ENCODE measurements at regions not wholly inside any gene's neighbourhood (a gene's known extent, or its start where the extent isn't known, plus 50 kb on each side); places are given as distances from the start of the nearest gene placed in this dataset.
"Not testable (repeated sequence)": the region's sequence is repeated elsewhere in the genome, so short reads cannot be mapped to it uniquely, and the experiment has no call there.

DNA sequence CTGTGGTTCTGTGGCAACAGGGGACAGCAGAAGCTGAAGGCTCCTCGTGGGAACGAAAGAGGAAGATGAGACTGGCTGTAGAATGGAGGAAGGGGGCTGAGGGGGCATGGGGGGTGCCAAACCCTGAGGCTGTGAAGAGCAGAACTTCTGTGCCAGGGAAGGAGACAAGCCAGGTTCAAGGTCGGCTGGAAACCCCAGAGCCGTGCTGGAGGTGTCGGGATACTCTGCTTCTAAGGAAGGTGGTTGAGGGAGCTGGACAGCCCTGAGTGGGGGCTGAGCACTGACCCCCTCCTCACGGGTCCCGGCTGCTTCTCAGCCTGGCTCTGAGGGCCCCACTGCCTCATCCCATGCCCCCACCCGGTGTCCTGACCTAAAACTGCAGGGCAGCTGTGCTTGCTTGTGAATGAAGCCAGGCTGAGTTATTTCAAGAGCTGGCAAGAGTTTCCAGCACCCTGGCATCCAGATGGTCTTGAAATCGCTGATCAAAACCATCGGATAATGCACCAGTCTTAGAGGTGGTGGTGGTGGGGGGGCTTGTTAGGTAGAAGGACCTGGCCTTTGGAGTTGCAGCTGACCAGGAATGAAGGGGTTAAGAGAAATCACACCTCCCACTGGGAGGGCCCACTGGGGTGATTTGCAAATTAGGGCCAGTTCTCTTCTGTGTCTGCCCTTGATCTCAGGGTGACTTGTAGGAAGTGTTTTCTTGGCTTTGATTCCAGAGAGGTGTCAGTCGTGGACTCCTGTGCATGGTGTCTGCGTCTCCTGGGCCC, 218.9 kb upstream of the C1orf174 start:
- DNase-seq (ENCODE audit: low read depth in 3 of 3) = no peak

DNA sequence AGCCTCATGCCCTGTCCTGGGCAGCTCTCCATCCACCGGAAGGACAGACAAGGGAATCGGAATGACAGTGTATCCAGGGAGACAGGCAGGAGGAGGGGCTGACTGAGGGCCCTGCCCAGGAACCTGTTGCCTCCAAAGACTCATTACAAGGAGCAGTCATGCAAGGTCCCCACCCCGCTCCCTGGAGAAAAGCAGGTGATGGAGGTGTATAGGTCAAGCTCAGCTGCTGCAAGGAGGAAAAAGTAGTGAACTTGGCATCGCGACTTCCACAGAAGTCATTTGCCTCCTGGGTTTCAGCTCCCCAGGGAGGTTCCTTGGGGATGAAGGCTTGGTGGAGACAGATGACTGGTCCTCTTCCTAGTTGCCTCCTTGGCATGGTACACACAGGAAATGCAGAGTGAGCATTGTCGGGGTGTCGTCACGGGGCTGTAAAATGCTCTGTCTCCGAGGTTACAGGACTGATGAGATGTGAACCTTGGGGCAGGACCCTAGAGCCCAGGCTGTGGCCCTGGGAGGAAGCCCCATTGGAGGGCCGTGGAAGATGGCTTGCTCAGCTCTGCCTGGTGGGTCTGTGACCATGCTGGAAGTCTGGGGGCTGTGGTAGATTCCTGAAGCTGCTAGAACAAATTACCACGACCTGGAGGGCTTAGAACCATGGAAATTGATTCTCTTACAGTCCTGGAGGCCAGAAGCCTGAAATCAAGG, 219.6 kb upstream of the C1orf174 start:
- DNase-seq (ENCODE audit: low read depth in 3 of 3) = no peak

GRCh38 chr1:4120557-4121292, 220.7 kb upstream of the C1orf174 start:
- no peak for DNase-seq (ENCODE audit: low read depth in 3 of 3)

DNA sequence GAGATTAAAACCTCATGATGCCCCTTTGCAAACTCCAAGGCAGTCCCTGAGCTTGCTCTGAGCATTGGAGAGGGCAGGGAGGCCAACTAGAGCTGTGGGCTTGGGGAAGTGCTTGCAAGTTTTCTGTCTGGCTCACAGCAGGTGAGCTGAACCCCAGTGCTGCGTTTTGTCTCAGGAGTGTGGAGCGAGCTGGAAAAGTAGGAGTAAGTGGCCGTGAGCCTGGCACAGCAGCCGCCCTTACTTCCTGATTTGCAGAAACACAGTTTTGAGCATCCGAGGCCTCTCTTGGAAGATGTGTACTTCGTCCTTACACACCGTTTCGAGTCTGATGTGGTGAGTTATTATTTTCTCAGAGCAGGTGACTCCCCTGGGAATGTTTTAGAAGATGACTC, 221.2 kb upstream of the C1orf174 start:
- no peak for DNase-seq (ENCODE audit: low read depth in 3 of 3)

DNA sequence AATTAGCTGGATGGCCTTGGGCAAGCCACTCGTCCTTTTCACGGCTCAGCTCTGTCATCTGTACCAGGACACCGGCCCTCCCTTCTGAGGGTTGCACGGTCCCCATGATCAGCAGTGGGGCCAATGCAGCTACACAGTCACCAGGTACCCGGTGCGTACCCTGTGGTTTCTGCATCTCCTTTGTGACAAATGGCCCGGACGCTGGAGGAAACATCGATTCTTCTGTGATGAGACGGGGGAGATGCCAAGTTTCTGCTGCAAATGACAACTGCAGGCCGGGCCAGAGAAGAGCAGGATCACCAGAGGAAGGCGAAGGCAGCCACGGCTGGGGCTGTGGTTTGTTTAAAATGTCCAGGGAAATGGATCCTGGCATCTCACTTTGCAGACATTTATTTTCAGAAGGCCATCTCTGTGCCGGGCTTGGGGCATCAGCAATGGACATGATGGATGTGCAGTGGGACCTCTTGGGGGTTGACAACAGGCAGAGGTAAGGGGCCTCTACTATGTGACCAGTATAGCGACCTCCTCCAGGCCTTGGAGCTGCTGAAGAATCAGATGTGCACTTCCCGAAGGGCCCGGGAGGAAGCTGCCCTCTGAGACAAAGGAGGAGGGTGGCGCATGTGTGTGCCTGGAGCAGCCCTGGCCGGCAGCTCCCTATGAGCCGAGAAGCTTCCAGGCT, 221.9 kb upstream of the C1orf174 start:
- no peak for DNase-seq (ENCODE audit: low read depth in 3 of 3)

- DNase-seq (ENCODE audit: low read depth in 3 of 3) = no peak
Measured at GRCh38 chr1:4122513-4123160, 222.6 kb upstream of the C1orf174 start.

DNA sequence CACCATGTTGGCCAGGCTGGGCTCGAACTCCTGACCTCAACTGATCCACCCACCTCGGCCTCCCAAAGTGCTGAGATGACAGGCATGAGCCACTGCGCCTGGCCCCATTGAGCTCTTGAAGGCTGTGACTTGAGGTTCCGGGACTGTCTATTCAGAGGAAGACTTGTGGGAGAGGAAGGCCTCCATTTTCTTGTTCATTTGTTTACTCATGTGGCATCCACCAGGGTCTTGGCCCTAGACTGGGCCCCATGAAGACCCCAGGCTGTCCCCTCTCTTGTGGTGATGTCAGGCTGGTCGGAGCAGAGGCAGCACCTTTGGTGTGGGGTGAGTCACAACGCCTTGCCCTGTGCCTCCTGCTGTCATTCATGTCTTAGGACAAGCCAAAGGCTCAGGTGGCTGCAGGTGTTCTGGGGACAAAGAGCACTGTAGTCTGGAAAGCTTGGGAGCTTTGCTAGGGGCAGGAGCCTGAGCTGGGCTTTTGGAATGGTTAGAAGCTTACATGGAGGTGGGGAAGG, 224.6 kb upstream of the C1orf174 start:
- no peak for DNase-seq (ENCODE audit: low read depth in 3 of 3)

GRCh38 chr1:4126251-4126650, 226.2 kb upstream of the C1orf174 start:
- DNase-seq (ENCODE audit: low read depth in 3 of 3) = no peak

DNA sequence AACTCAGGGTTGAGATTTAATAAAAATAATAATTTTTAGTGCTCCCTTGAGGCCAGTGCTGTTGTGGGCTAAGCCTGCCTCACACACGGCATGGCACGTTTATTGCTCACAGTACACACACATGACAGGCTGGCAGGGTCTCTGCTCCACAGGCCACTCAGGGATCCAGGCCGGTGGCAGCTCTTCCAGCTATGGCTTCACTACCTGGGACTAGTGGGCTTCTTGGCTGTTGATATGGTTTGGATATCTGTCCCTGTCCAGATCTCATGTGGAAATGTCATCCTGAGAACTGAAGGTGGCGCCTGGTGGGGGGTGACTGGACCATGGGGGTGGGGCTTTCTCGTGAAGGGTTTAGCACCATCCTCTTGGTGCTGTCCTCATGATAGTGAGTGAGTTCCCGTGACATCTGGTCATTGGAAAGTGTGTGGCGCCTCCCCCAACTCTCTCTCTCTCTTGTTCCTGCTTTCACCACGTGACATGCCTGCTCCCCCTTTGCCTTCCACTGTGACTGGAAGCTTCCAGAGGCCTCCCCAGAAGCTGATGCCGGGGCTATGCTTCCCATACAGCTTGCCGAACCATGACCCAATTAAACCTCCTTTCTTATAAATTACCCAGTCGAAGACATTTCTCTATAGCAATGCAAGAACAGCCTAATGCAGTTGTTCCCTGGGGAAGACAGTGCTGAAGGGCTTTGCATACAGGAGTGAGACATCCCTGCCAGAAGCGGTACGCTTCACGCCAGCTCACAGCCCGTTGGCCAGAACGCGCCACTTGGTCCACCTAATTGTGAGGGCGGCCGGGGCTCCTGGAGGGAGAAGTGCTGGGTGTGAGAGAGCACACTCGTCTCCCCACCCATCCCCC, 226.9 kb upstream of the C1orf174 start:
- no peak for DNase-seq (ENCODE audit: low read depth in 3 of 3)

GRCh38 chr1:4127592-4128140, 227.6 kb upstream of the C1orf174 start:
- no peak for DNase-seq (ENCODE audit: low read depth in 3 of 3)

DNA sequence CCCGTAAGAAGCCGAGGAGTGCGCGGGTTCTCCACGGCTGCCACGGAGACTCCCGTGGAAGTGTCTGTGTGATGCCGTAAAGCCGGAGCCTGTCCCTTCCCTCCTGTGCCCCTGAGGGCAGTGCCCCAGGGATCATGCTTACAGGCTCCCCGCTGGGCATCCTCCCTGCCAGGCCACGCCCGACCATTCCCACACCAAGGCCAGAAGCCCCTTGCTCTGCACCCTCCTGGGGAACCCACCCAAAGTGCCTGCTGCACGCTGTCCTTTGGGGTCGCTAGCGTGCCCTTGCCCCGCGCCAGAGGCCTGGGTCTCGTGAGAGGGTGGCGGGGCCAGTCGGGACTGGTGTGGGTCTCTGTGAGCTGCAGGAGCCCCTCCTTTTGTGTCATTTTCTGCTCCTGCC, 228.5 kb upstream of the C1orf174 start:
- no peak for DNase-seq (ENCODE audit: low read depth in 3 of 3)

- DNase-seq (ENCODE audit: low read depth in 3 of 3) = no peak
Measured at GRCh38 chr1:4129693-4130092, 229.6 kb upstream of the C1orf174 start.

DNA sequence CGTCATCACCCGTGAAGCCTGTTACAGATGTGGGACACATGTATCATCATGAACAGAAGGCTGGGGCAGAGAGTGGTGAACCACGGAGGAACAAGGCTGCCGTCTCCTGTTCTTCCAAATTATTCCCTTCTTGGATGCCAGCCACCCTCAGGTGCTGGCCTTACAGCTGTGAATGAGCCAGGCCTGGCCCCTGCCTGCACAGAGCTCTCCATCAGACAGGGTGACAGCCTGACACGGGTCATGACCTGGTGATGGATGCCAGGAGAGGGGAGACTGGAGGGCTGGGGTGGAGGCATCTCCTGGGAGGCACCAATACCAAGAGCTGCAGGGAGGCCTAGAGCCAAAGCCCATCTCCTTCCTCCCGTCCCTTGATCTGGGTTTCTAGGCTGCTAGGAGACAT, 230.0 kb upstream of the C1orf174 start:
- no peak for DNase-seq (ENCODE audit: low read depth in 3 of 3)

- DNase-seq (ENCODE audit: low read depth in 3 of 3) = no peak
Measured at GRCh38 chr1:4131734-4132133, 231.7 kb upstream of the C1orf174 start.

DNA sequence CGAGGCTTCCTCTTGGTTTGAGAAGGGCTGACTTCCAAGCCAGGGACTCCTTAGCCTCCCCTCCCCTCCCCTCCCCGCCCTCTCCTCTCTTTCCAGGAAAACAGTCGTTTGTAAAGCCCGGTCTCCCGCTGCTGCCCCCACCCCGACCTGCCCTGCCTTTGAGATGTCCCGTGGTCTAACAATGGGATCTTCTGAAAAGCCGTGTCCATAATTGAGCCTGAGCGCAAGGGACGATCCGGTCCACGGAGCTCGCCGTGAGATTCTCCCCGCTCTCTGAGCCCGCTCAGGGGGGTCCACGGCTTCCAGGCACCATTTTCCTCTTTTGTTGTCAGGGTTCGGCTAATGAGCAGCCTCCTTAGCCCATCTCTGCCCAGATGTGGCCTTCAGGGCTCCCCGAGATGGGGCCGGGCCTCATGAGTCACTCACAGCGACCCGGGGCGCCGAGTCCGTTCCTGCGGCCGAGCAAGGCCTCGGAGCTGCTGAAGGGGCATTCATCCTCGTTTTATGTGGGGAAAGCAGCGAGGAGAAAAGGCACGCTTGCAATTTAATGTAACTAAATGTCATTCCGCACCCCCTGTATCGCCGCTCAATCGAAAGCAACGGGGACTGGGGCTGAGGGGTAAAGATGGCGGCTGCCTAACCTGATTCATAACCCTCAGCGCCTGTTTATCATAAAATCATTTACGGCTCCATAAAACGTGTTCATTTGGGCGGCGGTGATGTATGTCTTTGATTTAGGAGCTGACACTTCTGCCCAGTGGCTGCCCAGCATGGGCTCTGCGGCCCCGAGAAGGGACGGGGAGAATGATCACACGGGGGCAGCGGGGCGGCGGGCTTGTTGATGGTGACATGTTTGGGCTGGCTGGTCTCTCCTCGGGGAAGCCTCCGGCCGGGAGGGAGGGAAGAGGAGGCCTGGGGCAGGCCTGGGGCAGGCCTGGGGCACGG, 232.6 kb upstream of the C1orf174 start:
- DNase-seq (ENCODE audit: low read depth in 3 of 3) = no peak

- DNase-seq (ENCODE audit: low read depth in 3 of 3) = no peak
Measured at GRCh38 chr1:4133297-4133938, 233.3 kb upstream of the C1orf174 start.

DNA sequence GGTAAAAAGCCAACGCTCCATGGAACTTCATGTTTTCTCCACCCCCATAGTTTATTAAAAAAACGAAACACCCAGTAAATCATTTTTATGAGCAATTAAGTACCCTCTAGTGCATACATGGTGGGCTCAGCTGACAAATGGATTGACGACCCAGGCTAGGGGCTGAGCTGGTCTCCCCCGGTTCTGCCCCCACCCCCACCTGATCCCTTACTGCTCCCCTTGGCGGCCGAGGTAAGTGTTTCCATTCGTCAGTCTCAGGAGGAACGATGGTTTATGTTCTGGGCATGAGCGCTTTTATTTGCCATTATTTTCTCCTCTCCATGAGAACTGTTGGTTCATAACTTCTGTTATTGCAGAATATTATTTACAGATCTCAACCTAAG, 233.9 kb upstream of the C1orf174 start:
- DNase-seq (ENCODE audit: low read depth in 3 of 3) = no peak

GRCh38 chr1:4135853-4136252, 235.8 kb upstream of the C1orf174 start:
- not testable (repeated sequence) for DNase-seq (ENCODE audit: low read depth in 3 of 3)

Data from stimulated activated CD4-positive, alpha-beta T cell treated with anti-CD3 and anti-CD28 coated beads, TNF-alpha, amount 100 ng/mL, for 24 hours (primary cell).